Fibroblast of lung (primary cell): ENCODE measurements at regions not wholly inside any gene's neighbourhood (a gene's known extent, or its start where the extent isn't known, plus 50 kb on each side); places are given as distances from the start of the nearest gene placed in this dataset.

Experiments used
- CTCF ChIP-seq, 2 donors: IDR thresholded peaks in 1 of 2; conservative IDR thresholded peaks in 1 of 2; 1 replicate in 1 of 2; 2 replicates in 1 of 2; pipeline ENCODE4 v1.5.1; 2011 to 2012; ENCODE audit warnings: low read length in 2 of 2, control low read depth in 1 of 2, inconsistent platforms in 1 of 2, low read depth in 1 of 2, mild to moderate bottlenecking in 1 of 2
- EZH2 ChIP-seq: IDR thresholded peaks from 2 replicates; pipeline ENCODE4 v1.5.1; 2012; ENCODE audit warnings: low read length, control low read depth, mild to moderate bottlenecking; ENCODE audit errors: missing control alignments

- TF ChIP-seq CTCF (conservative IDR thresholded peaks at IDR 0.05 in 1 of 2, IDR thresholded peaks at IDR 0.05 in 1 of 2; ENCODE audit: low read depth in 1 of 2, low read length in 2 of 2) (no peak), EZH2 (no peak)
Observed at GRCh38 chr22:40123387-40123786, 54.3 kb upstream of the TNRC6B start.
